ENCODE measurements at regions not wholly inside any gene's neighbourhood (a gene's known extent, or its start where the extent isn't known, plus 50 kb on each side); places are given as distances from the start of the nearest gene placed in this dataset.

DNA sequence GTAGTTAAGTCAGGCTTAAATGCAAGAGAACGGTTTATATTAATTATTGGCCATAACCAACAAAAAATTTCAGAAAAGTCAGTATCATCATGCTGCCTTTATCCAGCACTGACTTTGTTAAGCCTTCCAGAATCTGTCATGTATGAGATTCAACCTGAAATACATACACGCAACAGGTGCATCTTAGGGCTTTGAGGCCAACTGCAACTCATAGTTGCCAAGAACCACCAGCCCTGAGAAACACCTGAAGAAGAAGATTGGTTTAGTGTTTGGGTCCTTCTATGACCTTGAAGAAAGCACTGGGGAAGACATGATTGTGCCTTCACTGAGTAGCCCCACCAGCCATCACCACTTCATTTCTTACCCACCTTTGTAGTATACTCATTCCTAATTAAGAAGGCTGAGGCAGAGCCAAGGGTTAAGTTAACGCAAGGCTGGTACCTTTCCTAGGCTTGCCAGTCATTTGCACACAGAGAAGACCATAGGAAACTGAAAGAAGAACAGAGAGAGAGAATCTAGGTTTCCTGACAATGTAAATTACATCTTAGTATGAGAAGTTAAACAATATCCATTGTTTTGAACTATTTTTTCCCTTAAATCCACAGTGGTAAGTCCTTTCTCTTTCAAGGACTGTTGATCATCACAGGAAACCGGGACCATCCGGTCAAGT is 200.1 kb upstream of the PRKCQ start (continued):
- TF ChIP-seq, protein P1, sequence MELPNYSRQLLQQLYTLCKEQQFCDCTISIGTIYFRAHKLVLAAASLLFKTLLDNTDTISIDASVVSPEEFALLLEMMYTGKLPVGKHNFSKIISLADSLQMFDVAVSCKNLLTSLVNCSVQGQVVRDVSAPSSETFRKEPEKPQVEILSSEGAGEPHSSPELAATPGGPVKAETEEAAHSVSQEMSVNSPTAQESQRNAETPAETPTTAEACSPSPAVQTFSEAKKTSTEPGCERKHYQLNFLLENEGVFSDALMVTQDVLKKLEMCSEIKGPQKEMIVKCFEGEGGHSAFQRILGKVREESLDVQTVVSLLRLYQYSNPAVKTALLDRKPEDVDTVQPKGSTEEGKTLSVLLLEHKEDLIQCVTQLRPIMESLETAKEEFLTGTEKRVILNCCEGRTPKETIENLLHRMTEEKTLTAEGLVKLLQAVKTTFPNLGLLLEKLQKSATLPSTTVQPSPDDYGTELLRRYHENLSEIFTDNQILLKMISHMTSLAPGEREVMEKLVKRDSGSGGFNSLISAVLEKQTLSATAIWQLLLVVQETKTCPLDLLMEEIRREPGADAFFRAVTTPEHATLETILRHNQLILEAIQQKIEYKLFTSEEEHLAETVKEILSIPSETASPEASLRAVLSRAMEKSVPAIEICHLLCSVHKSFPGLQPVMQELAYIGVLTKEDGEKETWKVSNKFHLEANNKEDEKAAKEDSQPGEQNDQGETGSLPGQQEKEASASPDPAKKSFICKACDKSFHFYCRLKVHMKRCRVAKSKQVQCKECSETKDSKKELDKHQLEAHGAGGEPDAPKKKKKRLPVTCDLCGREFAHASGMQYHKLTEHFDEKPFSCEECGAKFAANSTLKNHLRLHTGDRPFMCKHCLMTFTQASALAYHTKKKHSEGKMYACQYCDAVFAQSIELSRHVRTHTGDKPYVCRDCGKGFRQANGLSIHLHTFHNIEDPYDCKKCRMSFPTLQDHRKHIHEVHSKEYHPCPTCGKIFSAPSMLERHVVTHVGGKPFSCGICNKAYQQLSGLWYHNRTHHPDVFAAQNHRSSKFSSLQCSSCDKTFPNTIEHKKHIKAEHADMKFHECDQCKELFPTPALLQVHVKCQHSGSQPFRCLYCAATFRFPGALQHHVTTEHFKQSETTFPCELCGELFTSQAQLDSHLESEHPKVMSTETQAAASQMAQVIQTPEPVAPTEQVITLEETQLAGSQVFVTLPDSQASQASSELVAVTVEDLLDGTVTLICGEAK (IDR thresholded peaks at IDR 0.05) = no peak
- TF ChIP-seq, protein P1 (CRISPR knock-in tag; IDR thresholded peaks at IDR 0.05) = no peak
- TF ChIP-seq ZNF431 (CRISPR knock-in tag; IDR thresholded peaks at IDR 0.05) = no peak
- TF ChIP-seq, protein P2, sequence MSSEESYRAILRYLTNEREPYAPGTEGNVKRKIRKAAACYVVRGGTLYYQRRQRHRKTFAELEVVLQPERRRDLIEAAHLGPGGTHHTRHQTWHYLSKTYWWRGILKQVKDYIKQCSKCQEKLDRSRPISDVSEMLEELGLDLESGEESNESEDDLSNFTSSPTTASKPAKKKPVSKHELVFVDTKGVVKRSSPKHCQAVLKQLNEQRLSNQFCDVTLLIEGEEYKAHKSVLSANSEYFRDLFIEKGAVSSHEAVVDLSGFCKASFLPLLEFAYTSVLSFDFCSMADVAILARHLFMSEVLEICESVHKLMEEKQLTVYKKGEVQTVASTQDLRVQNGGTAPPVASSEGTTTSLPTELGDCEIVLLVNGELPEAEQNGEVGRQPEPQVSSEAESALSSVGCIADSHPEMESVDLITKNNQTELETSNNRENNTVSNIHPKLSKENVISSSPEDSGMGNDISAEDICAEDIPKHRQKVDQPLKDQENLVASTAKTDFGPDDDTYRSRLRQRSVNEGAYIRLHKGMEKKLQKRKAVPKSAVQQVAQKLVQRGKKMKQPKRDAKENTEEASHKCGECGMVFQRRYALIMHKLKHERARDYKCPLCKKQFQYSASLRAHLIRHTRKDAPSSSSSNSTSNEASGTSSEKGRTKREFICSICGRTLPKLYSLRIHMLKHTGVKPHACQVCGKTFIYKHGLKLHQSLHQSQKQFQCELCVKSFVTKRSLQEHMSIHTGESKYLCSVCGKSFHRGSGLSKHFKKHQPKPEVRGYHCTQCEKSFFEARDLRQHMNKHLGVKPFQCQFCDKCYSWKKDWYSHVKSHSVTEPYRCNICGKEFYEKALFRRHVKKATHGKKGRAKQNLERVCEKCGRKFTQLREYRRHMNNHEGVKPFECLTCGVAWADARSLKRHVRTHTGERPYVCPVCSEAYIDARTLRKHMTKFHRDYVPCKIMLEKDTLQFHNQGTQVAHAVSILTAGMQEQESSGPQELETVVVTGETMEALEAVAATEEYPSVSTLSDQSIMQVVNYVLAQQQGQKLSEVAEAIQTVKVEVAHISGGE (CRISPR knock-in tag; IDR thresholded peaks at IDR 0.05) = no peak
- TF ChIP-seq SRSF9 (IDR thresholded peaks at IDR 0.05; ENCODE audit: borderline replicate concordance, low read depth, low read length) = no peak
- no peak for TF ChIP-seq STAG1 (CRISPR knock-in tag; IDR thresholded peaks at IDR 0.05; ENCODE audit: borderline replicate concordance)
- no peak for TF ChIP-seq KDM4B (IDR thresholded peaks at IDR 0.05; ENCODE audit: borderline replicate concordance in 2 of 2, low read depth in 1 of 2)
